ENCODE measurements at regions not wholly inside any gene's neighbourhood (a gene's known extent, or its start where the extent isn't known, plus 50 kb on each side); places are given as distances from the start of the nearest gene placed in this dataset.

DNA sequence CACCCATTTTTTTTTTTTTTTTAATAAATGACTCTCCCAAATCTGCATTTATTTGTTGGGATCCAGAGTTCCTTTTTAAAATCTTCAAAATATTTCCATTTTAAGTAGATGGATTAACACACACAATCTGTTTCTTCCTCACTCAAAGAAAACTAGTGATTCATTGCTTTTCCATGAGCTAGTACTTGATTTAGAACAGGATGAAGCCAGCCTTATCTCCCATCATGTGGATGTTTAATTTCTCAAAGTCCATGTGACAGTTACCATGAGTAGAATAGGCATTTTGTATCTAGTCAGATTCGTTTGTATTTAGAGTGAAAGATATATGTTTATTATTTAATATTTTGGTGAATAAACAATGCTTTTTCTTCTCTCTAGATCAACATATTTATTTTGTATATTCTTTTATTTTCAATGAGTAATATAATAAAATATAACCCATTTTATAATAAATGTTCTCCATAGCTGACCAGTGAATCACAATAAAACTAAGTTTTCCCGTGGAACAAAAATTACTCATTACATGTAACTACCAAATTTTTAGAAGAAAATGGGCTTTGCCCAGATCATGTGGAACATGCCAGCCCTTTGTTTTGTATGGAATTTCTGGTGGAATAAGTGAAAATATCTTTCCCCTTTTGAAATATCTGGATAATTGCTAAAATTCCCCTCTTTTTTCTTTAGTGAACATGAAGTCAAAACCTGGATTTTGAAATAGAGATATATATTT lies 54.9 kb upstream of the RPS23 start:
- in situ Hi-C loops (cut with MboI; ENCODE audit: low pct_unique_long_range_greater_than_20kb, low sequenced_read_pairs, unreplicated experiment): no loop called here
- no peak for DNase-seq (ENCODE audit: low spot score)
- TF ChIP-seq, protein P1, sequence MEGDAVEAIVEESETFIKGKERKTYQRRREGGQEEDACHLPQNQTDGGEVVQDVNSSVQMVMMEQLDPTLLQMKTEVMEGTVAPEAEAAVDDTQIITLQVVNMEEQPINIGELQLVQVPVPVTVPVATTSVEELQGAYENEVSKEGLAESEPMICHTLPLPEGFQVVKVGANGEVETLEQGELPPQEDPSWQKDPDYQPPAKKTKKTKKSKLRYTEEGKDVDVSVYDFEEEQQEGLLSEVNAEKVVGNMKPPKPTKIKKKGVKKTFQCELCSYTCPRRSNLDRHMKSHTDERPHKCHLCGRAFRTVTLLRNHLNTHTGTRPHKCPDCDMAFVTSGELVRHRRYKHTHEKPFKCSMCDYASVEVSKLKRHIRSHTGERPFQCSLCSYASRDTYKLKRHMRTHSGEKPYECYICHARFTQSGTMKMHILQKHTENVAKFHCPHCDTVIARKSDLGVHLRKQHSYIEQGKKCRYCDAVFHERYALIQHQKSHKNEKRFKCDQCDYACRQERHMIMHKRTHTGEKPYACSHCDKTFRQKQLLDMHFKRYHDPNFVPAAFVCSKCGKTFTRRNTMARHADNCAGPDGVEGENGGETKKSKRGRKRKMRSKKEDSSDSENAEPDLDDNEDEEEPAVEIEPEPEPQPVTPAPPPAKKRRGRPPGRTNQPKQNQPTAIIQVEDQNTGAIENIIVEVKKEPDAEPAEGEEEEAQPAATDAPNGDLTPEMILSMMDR (IDR thresholded peaks at IDR 0.05; ENCODE audit: extremely low read depth, insufficient read depth, missing control alignments): no peak

DNA sequence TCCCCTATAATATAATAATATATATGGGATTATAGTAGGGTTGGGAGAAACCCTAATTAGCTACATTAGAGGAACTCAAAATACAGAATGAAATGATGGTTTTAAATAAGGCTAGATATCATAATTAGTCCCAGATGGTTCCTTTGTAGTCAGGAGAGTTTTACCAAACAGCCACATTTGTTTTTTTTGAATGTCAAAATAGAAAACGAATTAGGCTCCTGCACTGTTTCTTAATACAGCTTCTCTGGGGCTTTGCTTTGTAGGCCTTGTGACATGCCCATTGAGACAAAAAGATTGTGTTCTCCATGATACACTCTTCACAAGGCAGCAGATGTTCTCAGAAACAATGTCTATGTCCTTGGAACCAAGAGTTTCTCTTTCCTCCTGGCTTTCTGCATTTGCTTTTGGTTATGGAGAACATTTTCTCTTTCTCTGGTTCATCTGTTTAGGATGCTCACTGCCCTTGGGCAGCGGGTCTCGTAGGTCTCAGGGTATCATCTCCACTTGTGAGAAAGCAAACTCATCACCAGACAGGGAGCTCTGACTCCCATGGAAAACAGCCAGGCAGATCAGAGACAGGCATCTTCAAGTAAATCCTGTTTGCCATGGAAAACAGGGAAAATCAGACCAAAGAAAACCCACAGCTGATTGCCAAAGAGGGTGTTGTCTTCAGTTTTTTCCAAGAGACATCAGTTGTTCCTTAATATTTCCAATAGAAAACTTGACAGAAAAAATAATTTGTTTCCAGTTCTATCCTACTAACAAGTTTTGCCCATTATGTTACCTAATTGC lies 54.1 kb upstream of the RPS23 start:
- TF ChIP-seq, protein P1 (IDR thresholded peaks at IDR 0.05; ENCODE audit: extremely low read depth, insufficient read depth, missing control alignments): no peak
- in situ Hi-C loops (cut with MboI; ENCODE audit: low pct_unique_long_range_greater_than_20kb, low sequenced_read_pairs, unreplicated experiment): no loop called here
- no peak for DNase-seq (ENCODE audit: low spot score)

DNA sequence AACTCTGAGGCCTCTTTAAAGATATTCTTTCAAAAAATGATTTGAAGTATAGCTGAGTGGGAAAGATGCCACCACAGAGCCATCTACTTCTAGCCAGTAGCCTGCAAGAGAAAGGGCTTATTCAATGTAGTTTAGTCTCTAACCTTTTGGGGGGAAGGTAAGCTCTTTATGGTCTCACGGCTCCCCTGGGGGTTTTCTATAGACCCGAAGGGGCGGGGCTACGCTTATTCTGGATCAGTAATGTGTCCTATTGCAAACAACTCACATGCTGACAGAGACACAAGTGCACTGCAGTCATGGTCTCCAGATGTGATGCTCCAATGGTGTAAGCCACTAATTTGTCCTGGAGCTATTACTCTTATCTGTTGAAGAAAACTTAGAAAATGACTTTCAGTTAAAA lies 53.4 kb upstream of the RPS23 start:
- in situ Hi-C loops (cut with MboI; ENCODE audit: low pct_unique_long_range_greater_than_20kb, low sequenced_read_pairs, unreplicated experiment): no loop called here
- TF ChIP-seq, protein P1 (IDR thresholded peaks at IDR 0.05; ENCODE audit: extremely low read depth, insufficient read depth, missing control alignments): no peak

DNA sequence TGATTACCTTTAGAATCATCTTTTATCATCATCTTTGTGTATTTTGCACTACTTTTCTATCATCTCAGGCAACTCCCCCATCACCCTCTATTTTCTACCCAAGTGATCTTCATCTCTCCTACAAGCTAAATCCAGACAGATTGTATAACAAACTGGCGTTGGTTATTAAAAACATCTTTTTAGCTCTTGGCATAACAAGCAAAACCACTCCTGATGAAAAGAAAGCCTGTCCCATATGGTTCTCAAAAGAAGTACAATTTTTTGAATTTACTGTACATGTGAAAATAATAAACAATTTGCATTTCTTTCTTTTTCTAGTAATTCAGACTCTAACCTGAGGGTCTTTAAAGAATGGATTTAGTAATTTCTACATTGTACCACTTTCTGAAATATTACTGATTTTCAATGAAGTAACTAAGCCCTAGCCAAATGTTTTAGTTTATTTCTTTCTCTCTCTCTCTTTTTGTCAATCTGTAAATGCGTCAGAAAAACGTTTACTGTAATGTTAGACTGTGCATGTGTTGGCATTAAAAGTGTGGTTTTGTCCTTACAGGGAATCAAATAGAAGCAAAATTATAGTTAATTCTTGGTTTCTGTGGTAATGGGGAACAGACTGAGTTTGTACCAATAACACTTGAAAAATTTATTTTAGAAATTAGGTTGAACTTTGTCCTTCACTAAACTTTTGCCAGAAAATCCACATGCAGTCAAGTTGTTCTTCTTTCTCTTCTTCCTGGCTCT lies 52.5 kb upstream of the RPS23 start:
- TF ChIP-seq, protein P1 (IDR thresholded peaks at IDR 0.05; ENCODE audit: extremely low read depth, insufficient read depth, missing control alignments): no peak
- DNase-seq (ENCODE audit: low spot score): no peak
- in situ Hi-C loops (cut with MboI; ENCODE audit: low pct_unique_long_range_greater_than_20kb, low sequenced_read_pairs, unreplicated experiment): no loop called here

More for the DNA sequence above, 53.4 kb upstream of the RPS23 start:
- no peak for DNase-seq (ENCODE audit: low spot score)

DNA sequence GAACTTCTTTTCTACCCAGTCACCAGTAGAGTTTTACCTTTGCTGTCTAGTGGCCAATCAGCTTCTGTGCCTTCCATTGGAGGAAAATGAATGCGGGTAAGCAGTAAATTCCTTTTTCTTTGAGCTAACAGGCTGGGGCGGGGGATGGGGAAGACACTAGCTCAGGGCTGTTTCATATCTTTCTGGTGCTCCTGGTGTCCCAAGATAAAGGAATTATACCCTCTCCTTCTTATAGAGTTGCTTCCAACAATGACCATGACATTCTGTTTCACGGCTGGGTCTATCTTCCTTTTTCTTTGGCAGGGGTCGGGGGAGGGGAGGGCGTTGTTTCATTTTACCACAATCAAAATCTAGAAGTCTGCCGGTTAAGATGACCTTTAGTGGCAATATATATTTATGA lies 51.2 kb upstream of the RPS23 start:
- in situ Hi-C loops (cut with MboI; ENCODE audit: low pct_unique_long_range_greater_than_20kb, low sequenced_read_pairs, unreplicated experiment): no loop called here
- no peak for DNase-seq (ENCODE audit: low spot score)
- TF ChIP-seq, protein P1 (IDR thresholded peaks at IDR 0.05; ENCODE audit: extremely low read depth, insufficient read depth, missing control alignments): no peak
